H9 (cell line): ENCODE measurements at regions not wholly inside any gene's neighbourhood (a gene's known extent, or its start where the extent isn't known, plus 50 kb on each side); places are given as distances from the start of the nearest gene placed in this dataset.
A peak's percentile ranks its signal among the peaks of the same experiment; 100 is the strongest.

Experiments
- DNase-seq: peaks from one replicate; pipeline ENCODE4 v3.0.0-alpha.2; 2017
- H2AFZ ChIP-seq: one replicate; pipeline ENCODE4 v1.6.1; 2013; ENCODE audit warnings: mild to moderate bottlenecking, low read length, control low read depth, moderate library complexity
- H2AK5ac ChIP-seq: 2 replicates; pipeline ENCODE4 v1.6.1; 2013; ENCODE audit warnings: low read length, control low read depth, mixed read lengths; ENCODE audit not compliant: insufficient read length
- H2BK120ac ChIP-seq: one replicate; pipeline ENCODE4 v1.6.1; 2013; ENCODE audit warnings: low read depth, mild to moderate bottlenecking, low read length, control low read depth, inconsistent platforms; ENCODE audit not compliant: poor library complexity, severe bottlenecking
- H2BK12ac ChIP-seq: 2 replicates; pipeline ENCODE4 v1.6.1; 2013; ENCODE audit warnings: low read length, control low read depth, mixed read lengths, low read depth; ENCODE audit not compliant: insufficient read length
- H2BK15ac ChIP-seq: 2 replicates; pipeline ENCODE4 v1.6.1; 2013; ENCODE audit warnings: low read depth, low read length, control low read depth
- H2BK20ac ChIP-seq: one replicate; pipeline ENCODE4 v1.6.1; 2013; ENCODE audit warnings: low read depth, mild to moderate bottlenecking, low read length, control low read depth, inconsistent platforms; ENCODE audit not compliant: poor library complexity, severe bottlenecking
- H2BK5ac ChIP-seq: 2 replicates; pipeline ENCODE4 v1.6.1; 2013; ENCODE audit warnings: low read length, control low read depth, mixed read lengths; ENCODE audit not compliant: insufficient read length
- H3K14ac ChIP-seq: 2 replicates; pipeline ENCODE4 v1.6.1; 2013; ENCODE audit warnings: low read length, control low read depth; ENCODE audit not compliant: insufficient read depth
- H3K18ac ChIP-seq: 2 replicates; pipeline ENCODE4 v1.6.1; 2013; ENCODE audit warnings: low read depth, mild to moderate bottlenecking, mixed read lengths, low read length, control low read depth; ENCODE audit not compliant: insufficient read length
- H3K23ac ChIP-seq: 2 replicates; pipeline ENCODE4 v1.6.1; 2013; ENCODE audit warnings: low read length, control low read depth, mixed read lengths, low read depth; ENCODE audit not compliant: insufficient read length
- H3K23me2 ChIP-seq: 2 replicates; pipeline ENCODE4 v1.6.1; 2013; ENCODE audit warnings: low read depth, mild to moderate bottlenecking, mixed read lengths, low read length, control low read depth; ENCODE audit not compliant: insufficient read length, poor library complexity, severe bottlenecking
- H3K27ac ChIP-seq: 2 replicates; pipeline ENCODE4 v1.5.1; 2013; ENCODE audit warnings: low read length, control low read depth, mixed read lengths, low read depth; ENCODE audit not compliant: insufficient read length
- H3K27me3 ChIP-seq: 2 replicates; pipeline ENCODE4 v1.6.1; 2013; ENCODE audit warnings: low read length, control low read depth, inconsistent platforms; ENCODE audit not compliant: insufficient read depth
- H3K4ac ChIP-seq: 2 replicates; pipeline ENCODE4 v1.6.1; 2013; ENCODE audit warnings: low read depth, mild to moderate bottlenecking, control low read depth, inconsistent platforms, low read length, moderate library complexity
- H3K4me1 ChIP-seq: 2 replicates; pipeline ENCODE4 v1.6.1; 2013; ENCODE audit warnings: low read length, control low read depth, inconsistent platforms; ENCODE audit not compliant: insufficient read depth
- H3K4me2 ChIP-seq: 2 replicates; pipeline ENCODE4 v1.6.1; 2013; ENCODE audit warnings: low read length, control low read depth, mixed read lengths; ENCODE audit not compliant: insufficient read length, insufficient read depth
- H3K56ac ChIP-seq: 2 replicates; pipeline ENCODE4 v1.6.1; 2013; ENCODE audit warnings: low read depth, mild to moderate bottlenecking, mixed read lengths, low read length, control low read depth; ENCODE audit not compliant: insufficient read length
- H3K79me1 ChIP-seq: 2 replicates; pipeline ENCODE4 v1.6.1; 2013; ENCODE audit warnings: low read depth, mild to moderate bottlenecking, moderate library complexity, low read length, control low read depth, inconsistent platforms; ENCODE audit not compliant: insufficient read depth, poor library complexity, severe bottlenecking
- H3K79me2 ChIP-seq: 2 replicates; pipeline ENCODE4 v1.6.1; 2013; ENCODE audit warnings: low read length, control low read depth, inconsistent platforms; ENCODE audit not compliant: insufficient read depth
- H3K9ac ChIP-seq: 2 replicates; pipeline ENCODE4 v1.6.1; 2013; ENCODE audit warnings: low read length, control low read depth, mixed read lengths; ENCODE audit not compliant: insufficient read length; ENCODE audit errors: extremely low read depth
- H3K9me3 ChIP-seq: one replicate; pipeline ENCODE4 v1.6.1; 2013; ENCODE audit warnings: low read depth, low read length, inconsistent platforms; ENCODE audit not compliant: control insufficient read depth
- H3T11ph ChIP-seq: one replicate; pipeline ENCODE4 v1.6.1; 2013; ENCODE audit warnings: mild to moderate bottlenecking, low read length, control low read depth, inconsistent platforms
- H4K20me1 ChIP-seq: one replicate; pipeline ENCODE4 v1.6.1; 2013; ENCODE audit not compliant: control insufficient read depth, insufficient read length, insufficient read depth
- H4K5ac ChIP-seq: 2 replicates; pipeline ENCODE4 v1.6.1; 2013; ENCODE audit warnings: low read depth, mild to moderate bottlenecking, mixed read lengths, low read length, control low read depth; ENCODE audit not compliant: insufficient read length
- H4K8ac ChIP-seq: replicated peaks from 2 replicates; pipeline ENCODE4 v1.6.1; 2013; ENCODE audit warnings: low read length, control low read depth, mixed read lengths, low read depth; ENCODE audit not compliant: insufficient read length
- H4K91ac ChIP-seq: 2 replicates; pipeline ENCODE4 v1.6.1; 2013; ENCODE audit warnings: low read depth, mild to moderate bottlenecking, moderate library complexity, mixed read lengths, low read length, control low read depth; ENCODE audit not compliant: insufficient read length
- H3K27ac Mint-ChIP-seq, 3 experiments: 2 replicates in 2 of 3; 3 replicates in 1 of 3; pipeline ENCODE4 v1.8.0; 2020 to 2021; ENCODE audit warnings: mixed read lengths in 3 of 3, mild to moderate bottlenecking in 1 of 3, moderate library complexity in 1 of 3
- H3K27me3 Mint-ChIP-seq: 2 replicates; pipeline ENCODE4 v1.8.0; 2021; ENCODE audit warnings: low read depth, mild to moderate bottlenecking, moderate library complexity, mixed read lengths
- H3K36me3 Mint-ChIP-seq, 3 experiments: 2 replicates in 2 of 3; 3 replicates in 1 of 3; pipeline ENCODE4 v1.8.0; 2020 to 2021; ENCODE audit warnings: low read depth in 3 of 3, mixed read lengths in 3 of 3; ENCODE audit not compliant: insufficient read depth in 1 of 3
- H3K4me1 Mint-ChIP-seq, 2 experiments: 2 replicates each; pipeline ENCODE4 v1.8.0; 2020; ENCODE audit warnings: mixed read lengths in 2 of 2
- H3K4me3 Mint-ChIP-seq, 2 experiments: 2 replicates in 1 of 2; 3 replicates in 1 of 2; pipeline ENCODE4 v1.8.0; 2020 to 2021; ENCODE audit warnings: mild to moderate bottlenecking in 2 of 2, mixed read lengths in 2 of 2, moderate library complexity in 1 of 2
- H3K9me3 Mint-ChIP-seq, 2 experiments: 2 replicates in 1 of 2; 3 replicates in 1 of 2; pipeline ENCODE4 v1.8.0; 2020; ENCODE audit warnings: mild to moderate bottlenecking in 2 of 2, mixed read lengths in 2 of 2, moderate library complexity in 1 of 2
- CTCF ChIP-seq: fragments of 200-600 bp; sonication (generic); conservative IDR thresholded peaks from 3 replicates; pipeline ENCODE4 v1.8.0; 2021; ENCODE audit warnings: antibody characterized with exemption, mild to moderate bottlenecking
- WGBS: extraction: QIAGEN DNeasy Blood & Tissue Kit; methylation state at CpG from one replicate; pipeline ENCODE4 v1.1.7; 2013; ENCODE audit warnings: missing lambda C conversion rate, low lambda C conversion rate, mixed read lengths; ENCODE audit not compliant: insufficient read length; ENCODE audit errors: extremely low coverage; 5-methylcytosine and 5-hydroxymethylcytosine counted together

GRCh38 chr2:131419441-131419840 is 55.5 kb upstream of the RAB6D start:
- Histone ChIP-seq H3K23me2 (no peaks in the 10 kb centered on the region), H4K5ac (no peak overlapping the region), H2AFZ (no peak overlapping the region), H4K8ac (no peak overlapping the region), H3K18ac (no peak overlapping the region), H4K91ac (no peak overlapping the region), H3K79me2 (no peaks in the 10 kb centered on the region), H2BK120ac (no peak overlapping the region), H3K27me3 (no peaks in the 10 kb centered on the region; the same call in none of the 2 replicates), H3K27ac (no peak overlapping the region), H2BK12ac (no peak overlapping the region), H3K4me1 (peaks cover 4% of the 10 kb centered on the region; the same call in 1 of the 2 replicates), H2AK5ac (no peak overlapping the region), H2BK20ac (no peak overlapping the region), H3K4ac (no peak overlapping the region), H3K4me2 (peak overlapping the region; percentile 24), H3K9me3 (no peaks in the 10 kb centered on the region), H3K14ac (no peak overlapping the region), H4K20me1 (no peaks in the 10 kb centered on the region), H2BK15ac (no peak overlapping the region), H2BK5ac (no peak overlapping the region), H3K9ac (no peak overlapping the region), H3T11ph (no peak overlapping the region), H3K56ac (no peak overlapping the region), H3K23ac (no peak overlapping the region), H3K79me1 (no peaks in the 10 kb centered on the region)
- no peak for TF ChIP-seq CTCF
- H3K9me3 Mint-ChIP-seq = peaks cover 8 to 11% of the 10 kb centered on the region in 2 experiments
- H3K4me1 Mint-ChIP-seq = peaks cover 45 to 53% of the 10 kb centered on the region in 2 experiments
- peaks cover 16% of the 10 kb centered on the region for H3K27me3 Mint-ChIP-seq
- H3K36me3 Mint-ChIP-seq = peaks cover 7 to 14% (median 9%) of the 10 kb centered on the region in 3 experiments; a peak in 6 of 7 replicates
- no CpG with 5 or more reads among the region's 10 CpGs for WGBS
- peak overlapping the region in 1 of 2 experiments; percentile 27; a peak in 3 of 5 replicates for H3K4me3 Mint-ChIP-seq
- no peak for DNase-seq
- peak overlapping the region in 2 of 3 experiments; percentile 74 to 95; a peak in 5 of 7 replicates for H3K27ac Mint-ChIP-seq
